Right atrium auricular region (tissue), 2 donors: ENCODE measurements at regions not wholly inside any gene's neighbourhood (a gene's known extent, or its start where the extent isn't known, plus 50 kb on each side); places are given as distances from the start of the nearest gene placed in this dataset.

Source experiments
- DNase-seq: peaks from one replicate; pipeline ENCODE4 v3.0.0-alpha.2; 2019; ENCODE audit warnings: low spot score
- H3K27ac ChIP-seq, 2 donors: fragments of 200-600 bp; sonication (generic); 1 replicate in 1 of 2; 2 replicates in 1 of 2; pipeline ENCODE4 v1.5.1; 2016 to 2019
- H3K27me3 ChIP-seq, 2 donors: fragments of 200-600 bp; sonication (generic); one replicate each; pipeline versions ENCODE4 v1.5.1 to v1.6.0; 2017 to 2019
- H3K36me3 ChIP-seq: fragments of 200-600 bp; sonication (generic); one replicate; pipeline ENCODE4 v1.5.1; 2016
- H3K4me1 ChIP-seq, 2 donors: fragments of 200-600 bp; sonication (generic); one replicate each; pipeline versions ENCODE4 v1.5.1 to v1.6.0; 2017 to 2019
- H3K4me3 ChIP-seq, 2 donors: fragments of 200-600 bp; sonication (generic); 1 replicate in 1 of 2; 2 replicates in 1 of 2; pipeline ENCODE4 v1.5.1; 2017 to 2019; ENCODE audit warnings: mild to moderate bottlenecking in 1 of 2, moderate library complexity in 1 of 2
- H3K9me3 ChIP-seq, 2 donors: fragments of 200-600 bp; sonication (generic); one replicate each; pipeline ENCODE4 v1.5.1; 2019
- CTCF ChIP-seq, 2 donors: fragments of 200-600 bp; sonication (generic); IDR thresholded peaks; one replicate each; pipeline ENCODE4 v1.5.1; 2019; ENCODE audit warnings: antibody characterized with exemption in 2 of 2

DNA sequence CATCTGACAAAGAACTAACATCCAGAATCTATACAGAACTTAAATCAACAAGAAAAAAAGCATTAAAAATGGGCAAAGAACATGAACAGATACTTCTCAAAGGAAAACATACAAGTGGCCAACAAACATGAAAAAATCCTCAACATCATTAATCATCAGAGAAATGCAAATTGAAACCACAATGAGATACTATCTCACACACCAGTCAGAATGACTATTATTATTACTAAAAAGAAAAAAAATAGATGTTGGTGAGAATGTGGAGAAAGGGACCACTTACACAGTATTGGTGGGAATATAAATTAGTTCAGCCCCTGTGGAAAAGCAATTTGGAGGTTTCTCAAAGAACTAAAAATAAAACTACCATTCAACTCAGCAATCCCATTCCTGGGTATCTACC lies 89.1 kb upstream of the ADO start:
- H3K4me1 ChIP-seq, result no peaks in the 10 kb centered on the region
- H3K9me3 ChIP-seq, result peaks cover 0 to 4% of the 10 kb centered on the region in 2 donors
- DNase-seq, result no peak
- H3K27ac ChIP-seq, result no peak overlapping the region
- no peaks in the 10 kb centered on the region for H3K27me3 ChIP-seq
- TF ChIP-seq CTCF (IDR thresholded peaks at IDR 0.05), result no peak
- H3K36me3 ChIP-seq, result no peaks in the 10 kb centered on the region
- H3K4me3 ChIP-seq, result no peak overlapping the region

- no peaks in the 10 kb centered on the region for H3K36me3 ChIP-seq
- DNase-seq, result no peak
- no peaks in the 10 kb centered on the region for H3K4me1 ChIP-seq
- H3K27ac ChIP-seq, result no peak overlapping the region
- no peak overlapping the region for H3K4me3 ChIP-seq
- no peaks in the 10 kb centered on the region for H3K9me3 ChIP-seq
- TF ChIP-seq CTCF (IDR thresholded peaks at IDR 0.05), result no peak
- no peaks in the 10 kb centered on the region for H3K27me3 ChIP-seq
Observed at GRCh38 chr10:62718585-62718984, 85.9 kb upstream of the ADO start.

DNA sequence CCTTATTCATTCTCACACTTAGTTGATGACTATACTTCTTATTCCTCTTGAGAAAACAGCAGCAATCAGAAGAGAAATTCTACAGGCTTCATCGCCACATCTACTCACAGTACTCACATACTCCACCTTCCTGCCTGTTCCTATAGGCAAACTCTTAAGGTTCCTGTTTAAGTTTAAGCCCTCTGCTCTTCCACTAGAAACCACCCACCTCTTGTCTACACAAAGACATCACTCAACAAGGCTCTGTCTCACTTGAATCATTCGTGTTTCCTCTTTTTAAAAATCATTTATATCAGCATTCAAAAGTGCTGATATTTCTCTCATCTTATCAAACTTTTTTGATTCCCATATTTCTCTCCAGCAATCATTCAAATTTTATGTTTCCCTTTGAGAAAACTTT lies 85.5 kb upstream of the ADO start:
- no peak for DNase-seq
- Histone ChIP-seq H3K27me3 (no peaks in the 10 kb centered on the region), H3K27ac (no peak overlapping the region), H3K9me3 (no peaks in the 10 kb centered on the region), H3K4me1 (no peaks in the 10 kb centered on the region), H3K36me3 (no peaks in the 10 kb centered on the region), H3K4me3 (no peak overlapping the region)
- no peak for TF ChIP-seq CTCF (IDR thresholded peaks at IDR 0.05)

- no peaks in the 10 kb centered on the region for H3K4me1 ChIP-seq
- H3K9me3 ChIP-seq, result no peaks in the 10 kb centered on the region
- H3K36me3 ChIP-seq, result no peaks in the 10 kb centered on the region
- H3K27ac ChIP-seq, result no peak overlapping the region
- TF ChIP-seq CTCF (IDR thresholded peaks at IDR 0.05), result no peak
- no peak overlapping the region for H3K4me3 ChIP-seq
- H3K27me3 ChIP-seq, result no peaks in the 10 kb centered on the region
- no peak for DNase-seq
Observed at GRCh38 chr10:62721687-62722086, 82.8 kb upstream of the ADO start.

- Histone ChIP-seq H3K4me1 (no peaks in the 10 kb centered on the region), H3K27ac (no peak overlapping the region), H3K36me3 (no peaks in the 10 kb centered on the region), H3K27me3 (no peaks in the 10 kb centered on the region), H3K9me3 (no peaks in the 10 kb centered on the region), H3K4me3 (no peak overlapping the region)
- no peak for TF ChIP-seq CTCF (IDR thresholded peaks at IDR 0.05)
- no peak for DNase-seq
Observed at GRCh38 chr10:62723375-62723774, 81.1 kb upstream of the ADO start.

DNA sequence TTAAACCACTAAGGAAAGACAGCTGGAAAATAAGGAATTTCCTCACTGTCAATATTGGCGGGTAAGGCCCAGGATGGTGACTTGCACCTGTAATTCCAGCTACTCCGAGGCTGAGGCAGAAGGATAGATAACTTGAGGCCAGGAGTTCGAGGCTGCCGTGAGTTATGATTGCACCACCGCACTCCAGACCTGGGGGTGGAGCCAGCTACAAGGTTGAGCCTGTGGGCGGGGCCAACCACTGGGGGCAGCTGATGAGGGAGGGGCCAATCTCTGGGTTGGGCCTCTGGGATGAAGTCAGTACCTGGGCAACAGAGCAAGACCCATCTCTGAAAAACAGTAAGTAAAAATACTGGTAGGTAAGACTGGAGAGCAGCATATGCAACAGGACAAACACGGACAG lies 80.1 kb upstream of the ADO start:
- Histone ChIP-seq H3K27me3 (no peaks in the 10 kb centered on the region), H3K4me1 (no peaks in the 10 kb centered on the region), H3K36me3 (no peaks in the 10 kb centered on the region), H3K4me3 (no peak overlapping the region), H3K27ac (no peak overlapping the region), H3K9me3 (no peaks in the 10 kb centered on the region)
- no peak for TF ChIP-seq CTCF (IDR thresholded peaks at IDR 0.05)
- no peak for DNase-seq
